GM19452 (cell line): ENCODE measurements at regions not wholly inside any gene's neighbourhood (a gene's known extent, or its start where the extent isn't known, plus 50 kb on each side); places are given as distances from the start of the nearest gene placed in this dataset.
"Not testable (repeated sequence)": the region's sequence is repeated elsewhere in the genome, so short reads cannot be mapped to it uniquely, and the experiment has no call there.

Experiments used
- ATAC-seq: cut with Tn5 transposase; IDR thresholded peaks from one replicate; pipeline ENCODE4 v1.9.1; 2021; ENCODE audit not compliant: unreplicated experiment

GRCh38 chr7:115363916-115364315, 442.0 kb downstream of the MDFIC start:
- no peak for ATAC-seq

- ATAC-seq = no peak
Measured at GRCh38 chr7:115359955-115360354, 438.1 kb downstream of the MDFIC start.

- no peak for ATAC-seq
Measured at GRCh38 chr7:115359119-115359518, 437.2 kb downstream of the MDFIC start.

- no peak for ATAC-seq
Measured at GRCh38 chr7:115357703-115357999, 435.8 kb downstream of the MDFIC start.

GRCh38 chr7:115356999-115357702, 435.3 kb downstream of the MDFIC start:
- no peak for ATAC-seq

GRCh38 chr7:115356139-115356746, 434.3 kb downstream of the MDFIC start:
- ATAC-seq = no peak

- ATAC-seq = no peak
Measured at GRCh38 chr7:115354925-115355324, 433.0 kb downstream of the MDFIC start.

- ATAC-seq = no peak
Measured at GRCh38 chr7:115352375-115352774, 430.5 kb downstream of the MDFIC start.

- ATAC-seq = no peak
Measured at GRCh38 chr7:115350764-115351163, 428.9 kb downstream of the MDFIC start.

GRCh38 chr7:115349635-115350034, 427.7 kb downstream of the MDFIC start:
- no peak for ATAC-seq

GRCh38 chr7:115346685-115347084, 424.8 kb downstream of the MDFIC start:
- no peak for ATAC-seq

- ATAC-seq = no peak
Measured at GRCh38 chr7:115340828-115341227, 418.9 kb downstream of the MDFIC start.

GRCh38 chr7:115338016-115338415, 416.1 kb downstream of the MDFIC start:
- no peak for ATAC-seq

- no peak for ATAC-seq
Measured at GRCh38 chr7:115332691-115333090, 410.8 kb downstream of the MDFIC start.

GRCh38 chr7:115329006-115329405, 407.1 kb downstream of the MDFIC start:
- ATAC-seq = no peak

- ATAC-seq = no peak
Measured at GRCh38 chr7:115328018-115328417, 406.1 kb downstream of the MDFIC start.

GRCh38 chr7:115327326-115327725, 405.4 kb downstream of the MDFIC start:
- no peak for ATAC-seq

- no peak for ATAC-seq
Measured at GRCh38 chr7:115319541-115319940, 397.6 kb downstream of the MDFIC start.

- ATAC-seq = not testable (repeated sequence)
Measured at GRCh38 chr7:115310316-115310715, 388.4 kb downstream of the MDFIC start.

GRCh38 chr7:115306586-115306985, 384.7 kb downstream of the MDFIC start:
- no peak for ATAC-seq

GRCh38 chr7:115300231-115300870, 378.5 kb downstream of the MDFIC start:
- ATAC-seq = no peak

GRCh38 chr7:115299397-115300037, 377.6 kb downstream of the MDFIC start:
- no peak for ATAC-seq
